ENCODE measurements at regions not wholly inside any gene's neighbourhood (a gene's known extent, or its start where the extent isn't known, plus 50 kb on each side); places are given as distances from the start of the nearest gene placed in this dataset.

GRCh38 chr2:52335727-52336126 is 1303.8 kb upstream of the NRXN1 start:
- TF ChIP-seq POLR2AphosphoS5 (IDR thresholded peaks at IDR 0.05; ENCODE audit: low read depth) (no peak), EZH2 (IDR thresholded peaks at IDR 0.05; ENCODE audit: low read depth, unreplicated experiment) (no peak), CTCF (conservative IDR thresholded peaks at IDR 0.05; ENCODE audit: low read depth in 2 of 2) (no peak), REST (IDR thresholded peaks at IDR 0.05; ENCODE audit: unreplicated experiment) (no peak), EZH2phosphoT487 (IDR thresholded peaks at IDR 0.05; ENCODE audit: unreplicated experiment) (no peak), ZNF462 (CRISPR knock-in tag; IDR thresholded peaks at IDR 0.05) (no peak), CREB1 (CRISPR knock-in tag; IDR thresholded peaks at IDR 0.05; ENCODE audit: low read depth) (no peak), JUNB (IDR thresholded peaks at IDR 0.05; ENCODE audit: unreplicated experiment) (no peak), ZNF114 (CRISPR knock-in tag; IDR thresholded peaks at IDR 0.05) (no peak), NANOG (IDR thresholded peaks at IDR 0.05; ENCODE audit: borderline replicate concordance) (no peak)

Measured in GM23338 (cell line).